Fibroblast of lung (primary cell): ENCODE measurements at regions not wholly inside any gene's neighbourhood (a gene's known extent, or its start where the extent isn't known, plus 50 kb on each side); places are given as distances from the start of the nearest gene placed in this dataset.

ENCODE experiments used
- EZH2 ChIP-seq: IDR thresholded peaks from 2 replicates; pipeline ENCODE4 v1.5.1; 2012; ENCODE audit warnings: low read length, control low read depth, mild to moderate bottlenecking; ENCODE audit errors: missing control alignments
- TF ChIP-seq, protein P1 (sequence below), 2 donors: IDR thresholded peaks in 1 of 2; conservative IDR thresholded peaks in 1 of 2; 1 replicate in 1 of 2; 2 replicates in 1 of 2; pipeline ENCODE4 v1.5.1; 2011 to 2012; ENCODE audit warnings: low read length in 2 of 2, control low read depth in 1 of 2, inconsistent platforms in 1 of 2, low read depth in 1 of 2, mild to moderate bottlenecking in 1 of 2

DNA sequence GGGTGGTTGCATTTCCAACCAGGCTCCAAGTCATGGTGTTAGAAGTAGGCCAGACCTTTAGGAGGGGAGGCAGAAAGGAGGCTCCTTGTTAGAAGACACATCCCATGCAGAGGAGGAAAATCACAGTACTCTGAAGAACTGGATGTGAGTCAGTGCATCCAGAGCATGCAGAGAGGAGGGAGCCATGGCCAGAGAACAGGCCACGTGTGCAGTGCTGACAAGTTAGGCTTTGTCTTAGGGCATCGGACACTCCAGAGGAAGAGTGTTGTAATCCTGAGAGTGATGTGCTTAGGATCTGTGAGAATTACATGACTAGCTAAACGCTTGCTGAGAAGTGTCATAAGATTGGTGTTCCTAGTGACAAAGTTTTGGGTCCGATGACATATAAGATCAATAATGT, 456.5 kb upstream of the THRB start:
- TF ChIP-seq, protein P1, sequence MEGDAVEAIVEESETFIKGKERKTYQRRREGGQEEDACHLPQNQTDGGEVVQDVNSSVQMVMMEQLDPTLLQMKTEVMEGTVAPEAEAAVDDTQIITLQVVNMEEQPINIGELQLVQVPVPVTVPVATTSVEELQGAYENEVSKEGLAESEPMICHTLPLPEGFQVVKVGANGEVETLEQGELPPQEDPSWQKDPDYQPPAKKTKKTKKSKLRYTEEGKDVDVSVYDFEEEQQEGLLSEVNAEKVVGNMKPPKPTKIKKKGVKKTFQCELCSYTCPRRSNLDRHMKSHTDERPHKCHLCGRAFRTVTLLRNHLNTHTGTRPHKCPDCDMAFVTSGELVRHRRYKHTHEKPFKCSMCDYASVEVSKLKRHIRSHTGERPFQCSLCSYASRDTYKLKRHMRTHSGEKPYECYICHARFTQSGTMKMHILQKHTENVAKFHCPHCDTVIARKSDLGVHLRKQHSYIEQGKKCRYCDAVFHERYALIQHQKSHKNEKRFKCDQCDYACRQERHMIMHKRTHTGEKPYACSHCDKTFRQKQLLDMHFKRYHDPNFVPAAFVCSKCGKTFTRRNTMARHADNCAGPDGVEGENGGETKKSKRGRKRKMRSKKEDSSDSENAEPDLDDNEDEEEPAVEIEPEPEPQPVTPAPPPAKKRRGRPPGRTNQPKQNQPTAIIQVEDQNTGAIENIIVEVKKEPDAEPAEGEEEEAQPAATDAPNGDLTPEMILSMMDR (conservative IDR thresholded peaks at IDR 0.05 in 1 of 2, IDR thresholded peaks at IDR 0.05 in 1 of 2; ENCODE audit: low read depth in 1 of 2, low read length in 2 of 2), result no peak
- TF ChIP-seq EZH2, result no peak
